ENCODE measurements at regions not wholly inside any gene's neighbourhood (a gene's known extent, or its start where the extent isn't known, plus 50 kb on each side); places are given as distances from the start of the nearest gene placed in this dataset.

DNA sequence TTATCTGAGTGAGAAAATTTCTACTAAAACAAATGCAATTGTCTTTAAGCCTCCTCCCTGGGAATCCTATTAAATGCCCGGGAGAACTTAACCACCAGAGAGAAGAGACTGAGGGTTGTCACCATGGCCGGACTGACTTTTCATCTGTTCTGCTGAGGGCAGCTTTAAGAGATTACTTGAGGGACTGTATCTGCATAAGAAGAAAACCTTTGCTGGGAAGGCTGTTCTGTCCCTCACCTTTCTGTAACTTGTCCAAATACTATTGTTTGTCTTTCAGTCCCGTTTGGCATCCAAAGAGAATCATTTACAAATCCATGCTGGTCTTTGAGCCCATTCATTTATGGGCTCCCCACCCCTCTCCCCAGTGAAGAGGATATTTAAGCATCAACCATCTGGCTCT lies 306.3 kb upstream of the FLRT2 start:
- ChIA-PET POLR2A (no interaction called here), CTCF (no interaction called here)
- no peak for DNase-seq (ENCODE audit: low read depth, low spot score)
- TF ChIP-seq, protein P1, sequence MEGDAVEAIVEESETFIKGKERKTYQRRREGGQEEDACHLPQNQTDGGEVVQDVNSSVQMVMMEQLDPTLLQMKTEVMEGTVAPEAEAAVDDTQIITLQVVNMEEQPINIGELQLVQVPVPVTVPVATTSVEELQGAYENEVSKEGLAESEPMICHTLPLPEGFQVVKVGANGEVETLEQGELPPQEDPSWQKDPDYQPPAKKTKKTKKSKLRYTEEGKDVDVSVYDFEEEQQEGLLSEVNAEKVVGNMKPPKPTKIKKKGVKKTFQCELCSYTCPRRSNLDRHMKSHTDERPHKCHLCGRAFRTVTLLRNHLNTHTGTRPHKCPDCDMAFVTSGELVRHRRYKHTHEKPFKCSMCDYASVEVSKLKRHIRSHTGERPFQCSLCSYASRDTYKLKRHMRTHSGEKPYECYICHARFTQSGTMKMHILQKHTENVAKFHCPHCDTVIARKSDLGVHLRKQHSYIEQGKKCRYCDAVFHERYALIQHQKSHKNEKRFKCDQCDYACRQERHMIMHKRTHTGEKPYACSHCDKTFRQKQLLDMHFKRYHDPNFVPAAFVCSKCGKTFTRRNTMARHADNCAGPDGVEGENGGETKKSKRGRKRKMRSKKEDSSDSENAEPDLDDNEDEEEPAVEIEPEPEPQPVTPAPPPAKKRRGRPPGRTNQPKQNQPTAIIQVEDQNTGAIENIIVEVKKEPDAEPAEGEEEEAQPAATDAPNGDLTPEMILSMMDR (IDR thresholded peaks at IDR 0.05; ENCODE audit: low read depth, low read length): no peak
- no peak overlapping the region for H3K27ac ChIP-seq (ENCODE audit: low read depth, low read length)
- no peaks in the 10 kb centered on the region for H3K27me3 ChIP-seq (ENCODE audit: control insufficient read depth, insufficient read depth, low read length)
- H3K9me3 ChIP-seq (ENCODE audit: control insufficient read depth, insufficient read depth, low read length): no peaks in the 10 kb centered on the region
- H3K4me3 ChIP-seq (ENCODE audit: low read depth, low read length): no peak overlapping the region

DNA sequence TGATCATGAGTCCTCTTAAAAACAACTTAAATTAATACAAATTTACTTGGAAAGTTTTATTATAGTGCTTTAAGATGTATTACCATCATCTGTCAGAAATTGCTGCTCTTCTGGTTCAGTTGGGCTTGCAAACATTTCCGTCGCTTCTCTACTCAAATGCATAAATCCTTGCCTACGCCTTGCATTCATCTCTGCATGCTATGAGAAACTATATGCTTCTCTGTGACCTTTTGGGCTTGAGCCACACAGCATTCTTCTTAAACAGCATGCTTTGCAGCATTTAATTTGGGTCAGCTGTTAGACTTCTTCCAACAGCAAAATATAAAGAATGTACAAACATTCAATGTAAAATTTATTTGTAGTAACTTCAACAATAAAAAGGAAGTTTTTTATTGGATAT lies 305.7 kb upstream of the FLRT2 start:
- no peak for DNase-seq (ENCODE audit: low read depth, low spot score)
- H3K9me3 ChIP-seq (ENCODE audit: control insufficient read depth, insufficient read depth, low read length): no peaks in the 10 kb centered on the region
- ChIA-PET POLR2A (no interaction called here), CTCF (no interaction called here)
- no peak overlapping the region for H3K4me3 ChIP-seq (ENCODE audit: low read depth, low read length)
- TF ChIP-seq, protein P1 (IDR thresholded peaks at IDR 0.05; ENCODE audit: low read depth, low read length): no peak
- no peak overlapping the region for H3K27ac ChIP-seq (ENCODE audit: low read depth, low read length)
- H3K27me3 ChIP-seq (ENCODE audit: control insufficient read depth, insufficient read depth, low read length): no peaks in the 10 kb centered on the region

DNA sequence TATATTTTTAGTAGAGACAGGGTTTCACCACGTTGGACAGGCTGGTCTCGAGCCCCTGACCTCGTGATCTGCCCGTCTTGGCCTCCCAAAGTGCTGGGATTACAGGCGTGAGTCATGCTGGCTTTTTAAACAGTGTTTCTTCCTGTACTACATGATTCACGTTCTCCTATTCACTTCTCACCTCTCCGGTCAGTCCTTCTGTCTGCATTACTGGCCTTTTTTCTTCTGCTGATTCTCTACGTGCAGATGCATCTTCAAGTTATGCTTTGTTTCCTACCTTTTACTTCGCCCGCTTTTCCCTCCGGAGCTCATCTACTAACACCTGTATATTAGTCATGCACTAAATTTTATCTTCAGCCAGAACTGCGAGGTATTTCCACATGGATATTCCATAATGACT lies 296.2 kb upstream of the FLRT2 start:
- Histone ChIP-seq H3K4me3 (ENCODE audit: low read depth, low read length) (no peak overlapping the region), H3K9me3 (ENCODE audit: control insufficient read depth, insufficient read depth, low read length) (no peaks in the 10 kb centered on the region; the same call in 1 of the 2 replicates), H3K27me3 (ENCODE audit: control insufficient read depth, insufficient read depth, low read length) (no peaks in the 10 kb centered on the region), H3K27ac (ENCODE audit: low read depth, low read length) (no peak overlapping the region)
- POLR2A ChIA-PET: interaction anchor here (0.6 kb wide), 1 partner anchor 295 kb away, joined by 3 read pairs; no protein-coding TSS in a partner anchor
- CTCF ChIA-PET: interaction anchor here (1.0 kb wide), 1 partner anchor 38 kb away, joined by 3 read pairs; no protein-coding TSS in a partner anchor
- TF ChIP-seq, protein P1 (IDR thresholded peaks at IDR 0.05; ENCODE audit: low read depth, low read length): no peak
- DNase-seq (ENCODE audit: low read depth, low spot score): no peak

DNA sequence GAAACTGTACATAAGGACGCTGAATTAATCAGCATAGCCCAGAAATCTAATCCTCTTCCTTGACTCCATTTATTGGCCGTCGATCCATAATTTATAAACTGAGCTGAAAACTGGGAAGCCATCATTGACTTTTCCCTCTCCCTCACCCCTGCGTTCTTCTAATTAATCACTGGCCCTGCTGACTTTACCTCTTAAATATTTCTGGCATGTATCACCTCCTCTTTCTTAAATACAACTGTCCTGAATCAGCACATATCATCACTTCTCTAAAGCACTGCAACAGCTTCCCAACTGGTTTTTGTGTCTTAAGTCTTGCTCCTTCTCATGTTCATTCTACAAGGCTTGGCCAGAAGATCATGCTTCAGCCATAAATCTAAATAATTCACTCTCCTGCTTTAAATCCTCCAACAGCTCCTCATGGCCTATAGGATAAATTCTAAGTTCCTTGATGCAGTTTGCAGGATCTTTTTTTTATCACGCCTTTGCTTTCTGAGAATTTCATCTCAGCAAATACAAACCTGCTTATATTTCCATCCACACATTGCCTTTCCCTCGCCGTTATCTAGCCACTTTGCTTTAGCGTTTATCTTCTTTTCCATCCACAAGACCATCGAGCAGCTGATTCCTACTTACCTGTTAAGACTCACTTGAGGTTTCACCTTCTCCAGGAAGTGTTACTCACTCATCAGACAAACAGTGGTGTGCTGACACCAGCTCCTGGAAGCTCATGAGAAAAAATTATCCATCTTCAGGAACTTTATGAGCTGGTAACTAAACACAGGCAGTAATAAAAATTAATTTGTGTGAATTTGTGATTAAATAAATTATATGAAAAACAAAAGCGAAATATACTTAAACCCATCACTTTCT lies 295.6 kb upstream of the FLRT2 start:
- DNase-seq (ENCODE audit: low read depth, low spot score): no peak
- H3K4me3 ChIP-seq (ENCODE audit: low read depth, low read length): no peak overlapping the region
- H3K27ac ChIP-seq (ENCODE audit: low read depth, low read length): no peak overlapping the region

DNA sequence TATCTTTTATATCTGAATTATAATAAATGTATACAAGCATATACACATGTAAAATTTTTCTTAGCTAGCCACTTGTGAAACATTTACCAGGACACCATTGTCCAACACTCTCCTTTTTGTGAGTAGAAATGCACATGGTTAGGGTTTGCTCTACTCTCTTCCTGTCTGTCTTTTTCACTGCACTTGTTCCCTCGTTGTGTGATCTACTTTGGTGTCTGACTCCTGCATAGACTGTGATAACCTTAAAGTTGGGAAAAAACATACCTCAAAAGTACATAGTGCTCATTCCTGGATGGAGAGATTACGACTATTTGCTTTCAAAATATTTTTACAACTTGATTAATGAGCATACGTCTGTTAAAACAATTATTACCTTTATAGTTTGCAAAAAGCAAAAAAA lies 294.1 kb upstream of the FLRT2 start:
- POLR2A ChIA-PET: no interaction called here
- H3K4me3 ChIP-seq (ENCODE audit: low read depth, low read length): no peak overlapping the region
- TF ChIP-seq, protein P1 (IDR thresholded peaks at IDR 0.05; ENCODE audit: low read depth, low read length): no peak
- no peak overlapping the region for H3K27ac ChIP-seq (ENCODE audit: low read depth, low read length)
- no peaks in the 10 kb centered on the region for H3K27me3 ChIP-seq (ENCODE audit: control insufficient read depth, insufficient read depth, low read length)
- CTCF ChIA-PET: no interaction called here
- no peaks in the 10 kb centered on the region for H3K9me3 ChIP-seq (ENCODE audit: control insufficient read depth, insufficient read depth, low read length)
- no peak for DNase-seq (ENCODE audit: low read depth, low spot score)

More for the DNA sequence above, 295.6 kb upstream of the FLRT2 start:
- no peaks in the 10 kb centered on the region; the same call in 1 of the 2 replicates for H3K9me3 ChIP-seq (ENCODE audit: control insufficient read depth, insufficient read depth, low read length)
- ChIA-PET CTCF (interaction anchor here (1.0 kb wide), 1 partner anchor 39 kb away, joined by 3 read pairs; no protein-coding TSS in a partner anchor), POLR2A (no interaction called here)
- no peaks in the 10 kb centered on the region for H3K27me3 ChIP-seq (ENCODE audit: control insufficient read depth, insufficient read depth, low read length)
- TF ChIP-seq, protein P1 (IDR thresholded peaks at IDR 0.05; ENCODE audit: low read depth, low read length): no peak
